Ishikawa (cell line): ENCODE measurements at regions not wholly inside any gene's neighbourhood (a gene's known extent, or its start where the extent isn't known, plus 50 kb on each side); places are given as distances from the start of the nearest gene placed in this dataset.

Source experiments
- CEBPB ChIP-seq: IDR thresholded peaks from 2 replicates; pipeline ENCODE4 v1.6.1; 2012
- CREB1 ChIP-seq: IDR thresholded peaks from 2 replicates; pipeline ENCODE4 v1.6.1; 2012; ENCODE audit warnings: low read depth
- EGR1 ChIP-seq: IDR thresholded peaks from 2 replicates; pipeline ENCODE4 v1.6.1; 2012
- EP300 ChIP-seq: IDR thresholded peaks from 2 replicates; pipeline ENCODE4 v1.6.1; 2012; ENCODE audit warnings: borderline replicate concordance
- FOXM1 ChIP-seq: IDR thresholded peaks from 2 replicates; pipeline ENCODE4 v1.6.1; 2012; ENCODE audit warnings: low read depth, borderline replicate concordance
- NFIC ChIP-seq: IDR thresholded peaks from 2 replicates; pipeline ENCODE4 v1.6.1; 2012
- RAD21 ChIP-seq: IDR thresholded peaks from 2 replicates; pipeline ENCODE4 v1.6.1; 2012; ENCODE audit warnings: low read depth
- TAF1 ChIP-seq: IDR thresholded peaks from 2 replicates; pipeline ENCODE4 v1.6.1; 2012; ENCODE audit warnings: low read depth, mild to moderate bottlenecking
- TCF12 ChIP-seq: IDR thresholded peaks from 2 replicates; pipeline ENCODE4 v1.6.1; 2012; ENCODE audit warnings: low read depth
- TEAD4 ChIP-seq: IDR thresholded peaks from 2 replicates; pipeline ENCODE4 v1.6.1; 2012
- YY1 ChIP-seq: IDR thresholded peaks from 2 replicates; pipeline ENCODE4 v1.6.1; 2012; ENCODE audit warnings: low read depth
- TF ChIP-seq, protein P1 (sequence below): IDR thresholded peaks from 2 replicates; pipeline ENCODE4 v1.6.1; 2012; ENCODE audit warnings: low read depth, mild to moderate bottlenecking
- TF ChIP-seq, protein P2 (sequence below): IDR thresholded peaks from 2 replicates; pipeline ENCODE4 v1.6.1; 2012

DNA sequence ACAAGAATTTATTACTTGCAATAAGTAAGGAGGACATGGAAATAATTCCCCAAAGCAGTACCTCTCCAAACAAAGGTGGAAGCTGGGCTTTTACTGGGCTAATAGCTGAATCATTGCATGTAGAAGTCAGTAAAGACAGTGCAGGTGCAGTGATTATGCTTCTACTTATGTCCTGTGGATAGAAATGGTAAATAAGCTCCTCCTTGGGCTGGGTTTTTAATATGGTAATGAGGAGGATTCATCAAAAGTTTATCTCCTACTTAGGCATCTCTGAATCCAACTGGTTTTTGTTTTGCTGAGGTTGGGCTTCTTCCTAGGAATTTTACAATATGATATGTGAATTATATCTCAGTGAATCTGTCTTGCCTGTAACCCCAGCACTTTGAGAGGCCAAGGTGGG lies 297.4 kb upstream of the MC4R start:
- TF ChIP-seq, protein P1, sequence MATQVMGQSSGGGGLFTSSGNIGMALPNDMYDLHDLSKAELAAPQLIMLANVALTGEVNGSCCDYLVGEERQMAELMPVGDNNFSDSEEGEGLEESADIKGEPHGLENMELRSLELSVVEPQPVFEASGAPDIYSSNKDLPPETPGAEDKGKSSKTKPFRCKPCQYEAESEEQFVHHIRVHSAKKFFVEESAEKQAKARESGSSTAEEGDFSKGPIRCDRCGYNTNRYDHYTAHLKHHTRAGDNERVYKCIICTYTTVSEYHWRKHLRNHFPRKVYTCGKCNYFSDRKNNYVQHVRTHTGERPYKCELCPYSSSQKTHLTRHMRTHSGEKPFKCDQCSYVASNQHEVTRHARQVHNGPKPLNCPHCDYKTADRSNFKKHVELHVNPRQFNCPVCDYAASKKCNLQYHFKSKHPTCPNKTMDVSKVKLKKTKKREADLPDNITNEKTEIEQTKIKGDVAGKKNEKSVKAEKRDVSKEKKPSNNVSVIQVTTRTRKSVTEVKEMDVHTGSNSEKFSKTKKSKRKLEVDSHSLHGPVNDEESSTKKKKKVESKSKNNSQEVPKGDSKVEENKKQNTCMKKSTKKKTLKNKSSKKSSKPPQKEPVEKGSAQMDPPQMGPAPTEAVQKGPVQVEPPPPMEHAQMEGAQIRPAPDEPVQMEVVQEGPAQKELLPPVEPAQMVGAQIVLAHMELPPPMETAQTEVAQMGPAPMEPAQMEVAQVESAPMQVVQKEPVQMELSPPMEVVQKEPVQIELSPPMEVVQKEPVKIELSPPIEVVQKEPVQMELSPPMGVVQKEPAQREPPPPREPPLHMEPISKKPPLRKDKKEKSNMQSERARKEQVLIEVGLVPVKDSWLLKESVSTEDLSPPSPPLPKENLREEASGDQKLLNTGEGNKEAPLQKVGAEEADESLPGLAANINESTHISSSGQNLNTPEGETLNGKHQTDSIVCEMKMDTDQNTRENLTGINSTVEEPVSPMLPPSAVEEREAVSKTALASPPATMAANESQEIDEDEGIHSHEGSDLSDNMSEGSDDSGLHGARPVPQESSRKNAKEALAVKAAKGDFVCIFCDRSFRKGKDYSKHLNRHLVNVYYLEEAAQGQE, result no peak
- TF ChIP-seq CEBPB, result no peak
- TF ChIP-seq FOXM1, result no peak
- no peak for TF ChIP-seq EP300
- TF ChIP-seq TEAD4, result no peak
- no peak for TF ChIP-seq TAF1
- no peak for TF ChIP-seq EGR1
- no peak for TF ChIP-seq YY1
- TF ChIP-seq, protein P2, sequence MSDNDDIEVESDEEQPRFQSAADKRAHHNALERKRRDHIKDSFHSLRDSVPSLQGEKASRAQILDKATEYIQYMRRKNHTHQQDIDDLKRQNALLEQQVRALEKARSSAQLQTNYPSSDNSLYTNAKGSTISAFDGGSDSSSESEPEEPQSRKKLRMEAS, result no peak
- TF ChIP-seq RAD21, result no peak
- no peak for TF ChIP-seq NFIC
- no peak for TF ChIP-seq TCF12
- TF ChIP-seq CREB1, result no peak
